M059J (cell line): ENCODE measurements at regions not wholly inside any gene's neighbourhood (a gene's known extent, or its start where the extent isn't known, plus 50 kb on each side); places are given as distances from the start of the nearest gene placed in this dataset.

Experiments
- DNase-seq: peaks from one replicate; pipeline ENCODE4 v3.0.0-alpha.2; 2012; ENCODE audit warnings: low read depth

DNA sequence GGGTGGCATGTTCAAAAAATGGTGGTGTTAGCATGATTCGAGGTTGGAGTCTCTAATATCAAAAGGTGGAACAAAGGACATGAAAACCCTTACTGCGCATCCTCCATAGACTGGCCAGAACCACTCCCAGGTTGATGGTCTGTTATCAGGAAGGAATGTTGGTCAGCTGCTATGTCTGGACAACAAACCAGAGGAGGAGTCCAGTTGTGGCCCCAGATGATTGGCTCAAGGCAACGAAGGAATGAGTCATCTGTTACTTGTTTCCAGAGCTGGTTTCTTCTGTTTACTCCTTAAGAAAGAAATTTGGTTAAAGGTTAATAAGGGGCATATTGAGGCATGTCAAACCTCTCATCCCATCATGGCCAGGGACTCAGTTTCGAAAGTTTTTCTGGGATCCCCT is 56.8 kb upstream of the GRIA4 start:
- peak; percentile 73 for DNase-seq

DNA sequence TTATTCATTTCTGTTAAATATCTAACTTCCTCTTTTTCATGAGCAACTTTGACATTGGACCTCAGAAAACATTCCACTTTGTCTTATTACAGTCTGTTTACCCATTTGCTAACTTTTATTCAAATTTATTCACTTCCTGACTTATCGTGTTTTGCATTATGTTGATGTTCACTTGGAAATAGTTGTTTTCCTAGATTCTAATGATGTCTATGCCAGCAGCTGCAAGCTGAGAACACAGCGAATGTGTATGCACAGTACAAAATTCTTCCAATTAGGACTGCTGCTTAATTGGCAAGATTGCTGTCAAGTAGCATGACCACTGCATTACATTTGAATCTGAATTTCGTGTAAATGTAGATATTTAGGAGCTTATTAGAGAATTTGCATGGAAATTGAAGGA is 61.5 kb upstream of the GRIA4 start:
- no peak for DNase-seq

DNA sequence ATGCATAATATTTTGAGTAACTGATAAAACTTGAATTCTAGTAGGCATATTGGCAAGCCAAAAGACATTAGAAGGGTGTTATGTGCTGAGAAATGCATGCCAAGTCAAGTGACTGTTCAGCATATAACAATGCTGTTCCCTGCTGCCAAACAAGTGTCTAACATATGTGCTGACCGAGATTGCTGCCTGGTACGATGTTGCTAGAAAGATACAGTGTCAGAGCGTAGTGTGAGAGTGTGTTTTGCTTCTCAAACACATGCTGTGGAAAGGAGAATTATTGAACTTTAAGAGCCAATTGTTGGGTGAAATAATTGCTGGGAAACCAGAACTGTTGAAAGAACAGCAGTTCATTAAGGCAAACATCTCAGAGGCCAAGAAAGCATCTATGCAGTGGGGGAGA is 71.3 kb upstream of the GRIA4 start:
- no peak for DNase-seq

DNA sequence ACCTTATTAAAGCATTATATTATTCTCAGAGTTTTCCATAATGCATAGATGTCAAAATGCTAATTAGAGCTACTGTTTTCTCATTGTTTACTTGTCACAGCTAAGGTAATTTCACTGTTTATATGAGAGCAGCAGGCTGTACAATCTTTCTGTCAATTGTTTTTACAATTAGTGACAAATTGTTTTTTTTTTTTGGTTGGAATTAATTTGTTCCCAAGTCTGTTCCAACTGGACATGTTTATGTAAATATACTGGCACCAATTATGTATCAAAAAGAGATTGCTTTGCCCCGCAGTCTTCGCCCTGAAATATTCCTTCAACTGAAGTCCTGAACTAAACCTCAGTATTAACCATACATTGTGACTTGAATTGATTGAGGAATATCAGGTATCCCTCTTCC is 72.3 kb upstream of the GRIA4 start:
- no peak for DNase-seq

DNA sequence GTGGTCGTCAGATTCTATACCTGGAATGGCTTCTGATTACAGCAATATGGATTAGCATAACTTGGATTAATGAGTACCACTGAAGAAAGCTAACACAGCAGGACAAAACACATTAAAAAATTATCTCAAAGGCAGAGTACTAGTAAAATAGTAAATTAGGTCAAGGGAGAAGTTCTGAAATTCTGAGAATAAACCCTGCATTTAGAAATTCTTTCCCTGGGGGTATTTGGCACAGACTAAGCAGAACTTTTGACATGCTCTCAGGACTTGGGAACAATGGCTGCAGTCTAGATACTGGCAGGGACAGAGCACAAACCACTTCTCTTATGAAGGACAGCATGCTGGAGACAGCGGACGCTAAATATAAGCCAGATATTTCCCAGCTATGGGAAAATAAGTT is 85.6 kb upstream of the GRIA4 start:
- peak; percentile 7 for DNase-seq

DNA sequence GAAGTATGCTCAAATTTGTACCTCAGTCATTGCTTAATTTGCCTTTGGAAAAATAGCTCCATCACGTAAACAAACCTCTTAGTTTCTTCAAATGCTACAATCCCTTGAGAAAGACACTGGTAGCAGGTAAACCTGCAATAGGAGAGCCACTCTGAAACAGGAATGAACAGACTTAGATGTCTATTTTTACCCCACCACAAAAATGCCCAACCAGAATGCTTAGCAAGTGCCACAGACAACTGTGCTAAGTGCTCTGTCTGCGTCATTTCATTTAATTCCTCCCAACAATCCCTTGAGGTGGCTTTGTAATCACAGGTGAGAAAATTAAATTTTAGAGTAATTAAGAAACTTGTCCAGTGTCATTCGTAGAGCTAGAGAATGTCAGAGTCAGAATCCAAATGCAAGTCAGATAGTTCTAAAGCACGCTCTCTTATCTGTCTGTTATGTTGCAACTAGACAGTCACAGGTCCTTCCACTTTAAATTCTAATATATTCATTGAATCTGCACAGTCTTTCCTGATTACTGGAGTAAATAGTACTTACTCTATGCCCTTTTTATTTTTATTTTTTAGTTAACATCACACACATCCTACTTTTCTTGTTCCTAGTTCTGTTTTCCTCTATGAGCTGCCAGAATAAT is 89.0 kb upstream of the GRIA4 start:
- no peak for DNase-seq

DNA sequence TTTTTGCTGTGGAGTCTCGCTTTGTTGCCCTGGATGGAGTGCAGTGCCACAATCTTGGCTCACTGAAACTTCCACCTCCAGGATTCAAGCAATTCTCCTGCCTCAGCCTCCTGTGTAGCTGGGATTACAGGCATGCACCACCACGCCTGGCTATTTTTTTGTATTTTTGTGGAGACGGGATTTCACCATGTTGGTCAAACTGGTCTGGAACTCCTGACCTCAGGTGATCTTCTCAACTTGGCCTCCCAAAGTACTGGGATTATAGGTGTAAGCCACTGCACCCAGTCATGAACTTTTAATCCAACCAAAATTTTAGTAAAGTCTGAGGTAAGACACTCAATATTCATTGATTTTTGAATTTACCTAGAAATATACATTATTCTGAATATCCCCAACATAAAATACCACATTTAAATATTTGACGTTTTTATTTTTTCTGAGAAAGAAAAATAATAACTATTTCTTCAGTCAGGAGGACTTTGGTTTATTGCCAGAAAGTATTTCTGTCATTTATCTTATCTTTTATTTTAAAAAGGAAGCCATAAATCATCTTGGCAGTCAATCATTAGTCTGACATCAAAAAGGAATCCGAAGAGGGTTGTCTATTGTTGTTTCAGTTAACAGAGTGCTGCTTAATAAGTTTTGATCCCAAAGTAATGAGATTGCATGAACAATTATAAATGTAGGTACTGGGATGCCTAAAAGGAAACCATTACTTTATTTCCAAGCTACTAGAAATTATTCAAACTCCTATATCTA is 102.2 kb upstream of the GRIA4 start:
- DNase-seq, result no peak

DNA sequence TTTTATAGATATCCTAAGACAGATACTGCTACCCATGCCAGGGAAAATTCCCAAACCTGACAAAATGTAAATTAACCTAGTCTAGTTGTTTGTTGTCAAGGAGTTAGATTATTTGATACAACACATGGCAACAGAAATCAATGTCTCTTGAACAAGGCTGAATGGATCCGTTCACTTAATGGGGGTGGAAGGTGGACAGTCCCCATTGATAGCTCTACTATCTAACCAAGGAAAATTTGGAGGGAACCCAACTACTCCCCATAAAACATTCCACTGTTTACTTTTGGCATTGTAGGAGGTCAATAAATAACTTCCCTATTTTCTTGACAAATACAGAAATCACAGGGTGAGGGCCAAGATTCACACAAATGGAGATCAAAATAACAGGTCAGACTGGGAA is 117.9 kb upstream of the GRIA4 start:
- DNase-seq, result no peak

DNA sequence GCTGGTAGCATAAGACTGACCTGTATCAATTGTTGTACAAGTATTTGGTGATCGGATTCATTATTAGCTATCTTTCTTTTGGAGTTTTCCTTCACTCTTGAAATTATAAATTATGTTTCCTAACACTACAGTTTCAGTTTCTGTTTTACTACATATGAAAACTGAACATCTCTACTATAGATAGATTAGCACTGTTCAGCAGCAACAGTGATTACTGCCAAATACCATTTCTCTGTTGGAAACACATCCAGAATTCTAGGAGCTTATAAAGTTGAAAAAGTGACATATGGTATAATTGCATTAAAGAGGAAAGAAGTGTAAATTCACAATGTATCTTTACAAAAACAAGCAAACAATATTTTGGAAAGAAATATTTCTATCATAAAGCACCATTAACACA is 118.5 kb upstream of the GRIA4 start:
- DNase-seq, result no peak

DNA sequence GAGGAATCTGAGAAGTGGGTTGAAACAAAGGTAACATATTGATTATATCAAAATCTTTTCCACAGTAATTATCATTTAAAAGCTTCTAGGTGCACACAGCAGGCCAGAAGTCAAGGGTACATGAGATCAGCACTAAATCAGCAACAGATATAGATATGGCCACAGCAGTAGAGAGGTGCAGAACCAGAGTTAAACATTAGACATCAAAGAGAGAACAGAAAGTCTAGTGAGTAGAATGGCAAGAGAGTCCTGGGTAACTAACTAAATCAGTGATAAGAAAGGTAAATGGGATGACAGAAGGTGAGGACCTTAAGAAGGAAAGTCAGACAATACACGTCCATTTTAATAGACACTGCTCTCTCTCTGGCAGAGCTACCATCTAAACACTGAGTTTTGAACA is 119.5 kb upstream of the GRIA4 start:
- no peak for DNase-seq

DNA sequence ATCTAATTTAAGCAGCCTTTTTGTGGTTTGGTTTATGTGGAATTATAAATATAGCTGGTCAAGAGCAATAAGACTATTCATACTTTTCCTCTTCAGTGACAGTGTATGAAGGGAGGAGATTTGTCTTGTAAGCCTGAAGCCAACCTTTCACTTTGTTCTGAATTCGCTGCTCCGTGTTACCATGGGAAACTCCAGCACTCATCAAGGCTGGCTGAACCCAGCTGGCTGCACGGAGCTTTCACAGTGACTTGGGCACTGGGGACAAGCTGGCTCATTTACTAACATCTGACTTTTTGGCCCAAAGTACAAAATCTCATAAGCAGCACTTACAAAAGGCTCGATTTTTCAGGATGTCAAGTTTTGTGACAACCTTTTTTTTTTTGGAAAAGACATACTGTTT is 120.4 kb upstream of the GRIA4 start:
- DNase-seq, result peak; percentile 39

DNA sequence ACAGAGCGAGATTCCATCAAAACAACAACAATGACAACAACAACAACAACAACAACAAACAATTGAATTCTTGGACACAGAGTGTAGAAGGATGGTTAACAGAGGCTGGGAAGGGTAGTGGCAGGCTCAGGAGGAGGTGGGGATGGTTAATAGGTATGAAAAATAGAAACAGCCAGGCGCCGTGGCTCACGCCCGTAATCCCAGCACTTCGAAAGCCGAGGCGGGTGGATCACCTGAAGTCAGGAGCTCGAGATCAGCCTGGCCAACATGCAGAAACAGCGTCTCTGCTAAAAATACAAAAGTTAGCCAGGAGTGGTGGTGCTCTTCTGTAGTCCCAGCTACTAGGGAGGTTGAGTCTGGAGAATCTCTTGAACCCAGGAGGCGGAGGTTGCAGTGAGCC is 122.9 kb upstream of the GRIA4 start:
- DNase-seq, result no peak

DNA sequence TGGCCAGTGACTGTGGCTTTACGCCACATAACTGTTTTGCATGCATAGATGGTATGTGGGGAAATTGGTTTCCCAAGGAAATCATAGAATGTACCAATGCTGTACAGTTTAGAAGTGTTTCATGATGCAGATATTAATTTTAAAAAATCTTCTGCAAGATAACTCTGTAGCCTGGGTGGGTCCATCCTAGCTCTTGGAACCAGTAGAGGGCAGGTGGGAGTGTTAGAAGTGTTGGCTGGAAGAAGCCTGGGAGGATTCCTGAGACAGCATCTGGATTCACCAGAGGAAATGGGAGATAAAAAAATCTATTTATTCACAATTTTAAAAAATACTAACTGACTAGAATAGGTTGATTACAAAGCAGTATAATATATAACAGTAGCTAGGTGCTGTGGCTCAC is 139.9 kb upstream of the GRIA4 start:
- no peak for DNase-seq

DNA sequence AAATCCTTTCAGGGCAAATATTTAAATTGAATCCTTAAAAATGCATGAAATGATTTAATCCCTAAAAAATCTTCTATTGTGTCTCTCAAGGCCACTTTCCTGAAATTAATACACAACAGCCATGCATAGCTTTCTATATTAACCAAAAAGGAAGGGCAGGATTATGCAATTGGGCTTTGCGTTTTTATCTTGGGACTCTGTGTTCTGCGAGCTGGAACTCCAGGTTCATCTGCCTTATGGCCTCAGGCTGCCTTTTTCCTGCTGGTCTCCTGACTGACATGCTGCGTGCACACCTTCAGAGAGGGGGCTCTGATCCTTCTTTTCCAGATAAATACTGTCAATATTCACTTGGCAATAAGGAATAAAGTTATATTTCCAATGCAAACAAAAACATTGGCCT is 141.7 kb upstream of the GRIA4 start:
- no peak for DNase-seq

DNA sequence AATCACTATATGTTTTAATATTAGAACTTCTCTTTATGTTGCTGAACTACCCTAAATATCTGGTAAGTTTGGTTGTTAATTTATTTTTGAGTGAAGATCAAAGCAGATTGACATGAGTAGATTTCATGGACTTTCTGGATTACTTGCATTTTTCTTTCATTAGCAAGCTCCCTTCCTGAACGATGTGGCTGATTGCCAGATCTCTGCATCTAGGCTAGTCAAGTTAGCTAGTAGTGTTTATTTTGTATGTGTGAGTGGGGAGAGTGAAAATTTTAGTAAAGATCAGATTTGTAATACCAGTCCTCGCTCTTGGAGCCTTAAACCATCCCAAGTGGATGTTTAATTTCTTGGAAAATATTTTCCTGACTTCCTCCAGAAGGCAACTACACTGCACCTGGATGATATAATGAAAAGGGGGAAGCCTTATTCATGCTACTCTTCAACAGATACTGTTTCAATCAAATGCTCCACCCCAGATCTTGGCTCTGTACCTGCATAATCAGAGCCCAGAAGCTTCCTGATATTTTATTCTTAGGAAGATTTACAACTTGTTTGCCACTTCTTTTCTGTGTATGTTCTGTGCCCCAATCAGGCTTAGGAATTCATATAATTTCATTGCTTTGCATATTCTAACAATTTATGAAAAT is 143.2 kb upstream of the GRIA4 start:
- DNase-seq, result peak; percentile 83

DNA sequence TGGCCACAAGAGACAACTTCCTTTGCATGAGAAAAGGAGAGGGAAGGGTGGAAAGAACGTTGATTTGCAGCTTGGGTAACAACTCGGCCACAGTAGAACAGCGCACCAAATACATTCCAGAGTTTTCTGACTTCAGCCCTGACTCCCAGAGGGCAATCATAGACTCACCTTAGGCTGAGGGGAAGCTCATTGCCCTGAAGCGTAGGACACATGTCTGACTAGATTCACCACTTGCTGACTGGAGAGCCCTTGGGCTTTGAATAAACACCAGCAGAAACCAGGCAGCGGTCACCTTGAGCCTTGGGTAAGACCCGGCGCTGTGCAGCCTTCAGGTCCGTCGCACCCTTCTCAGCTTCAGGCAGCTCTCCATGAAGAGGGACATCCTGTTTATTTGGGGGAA is 151.8 kb upstream of the GRIA4 start:
- DNase-seq, result no peak

DNA sequence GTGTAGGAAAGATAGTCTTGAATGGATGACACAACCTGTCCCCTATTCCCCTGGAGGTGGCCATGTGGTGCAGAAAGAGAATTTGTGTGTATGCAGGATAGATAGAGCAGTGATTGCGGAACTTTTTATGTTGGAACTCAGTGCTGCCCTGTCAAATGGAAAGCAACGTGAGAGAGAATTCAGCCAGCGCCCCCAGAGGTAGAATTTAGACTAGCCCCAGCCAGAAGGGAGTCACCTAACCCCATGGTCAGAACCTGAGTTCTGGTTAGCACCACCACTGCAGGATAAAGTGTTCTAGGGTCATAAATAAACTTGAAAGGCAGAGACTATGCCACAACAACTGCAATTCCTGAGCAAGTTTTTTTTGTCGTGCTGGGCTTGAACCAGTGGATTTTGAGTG is 152.9 kb upstream of the GRIA4 start:
- DNase-seq, result no peak

DNA sequence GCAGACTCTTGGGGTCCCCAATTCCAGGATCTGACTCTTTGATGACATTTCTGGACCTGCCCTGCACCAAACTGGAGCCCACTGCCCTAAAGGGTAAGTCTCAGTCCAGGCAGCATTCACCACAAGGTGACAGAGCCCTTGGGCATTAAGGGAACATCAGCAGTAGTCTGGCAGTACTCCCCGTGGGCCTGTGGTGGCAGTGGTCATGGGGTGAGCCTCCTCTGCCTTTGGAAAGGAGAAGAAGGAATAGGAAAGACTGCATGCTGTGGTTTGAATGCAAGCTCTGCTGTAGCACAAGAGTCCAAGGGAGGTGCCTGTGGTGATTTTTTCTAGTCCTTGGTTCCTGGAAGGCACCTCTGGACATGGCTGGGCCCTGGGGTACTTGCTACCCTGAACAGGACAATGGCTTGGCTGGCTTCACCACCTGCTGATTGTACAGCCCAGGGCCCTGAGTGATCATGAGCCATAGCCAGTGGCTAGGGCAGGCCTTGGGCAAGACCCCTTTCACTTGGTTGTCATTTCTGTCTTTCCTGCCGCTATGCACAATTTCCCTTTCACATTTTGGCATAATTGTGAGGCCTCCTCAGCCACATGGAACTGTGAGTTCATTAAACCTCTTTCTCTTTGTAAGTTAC is 160.7 kb upstream of the GRIA4 start:
- DNase-seq, result no peak

DNA sequence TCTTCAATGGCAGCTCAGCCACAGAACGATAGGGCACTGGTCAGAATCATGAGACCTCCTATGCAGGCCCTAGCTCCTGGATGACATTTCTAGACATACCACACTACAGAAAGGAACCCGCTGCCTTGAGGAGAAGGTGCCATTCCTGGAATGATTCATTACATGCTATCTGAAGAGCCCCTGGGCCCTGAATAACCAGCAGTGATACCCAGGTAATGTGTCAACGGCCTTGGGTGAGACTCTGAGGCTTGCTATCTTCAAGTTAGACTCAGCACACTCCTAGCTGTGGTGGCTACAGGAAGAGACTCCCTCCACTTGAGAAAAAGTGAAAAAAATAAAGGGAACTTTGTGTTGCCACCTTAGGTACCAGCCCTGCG is 161.2 kb upstream of the GRIA4 start:
- no peak for DNase-seq

DNA sequence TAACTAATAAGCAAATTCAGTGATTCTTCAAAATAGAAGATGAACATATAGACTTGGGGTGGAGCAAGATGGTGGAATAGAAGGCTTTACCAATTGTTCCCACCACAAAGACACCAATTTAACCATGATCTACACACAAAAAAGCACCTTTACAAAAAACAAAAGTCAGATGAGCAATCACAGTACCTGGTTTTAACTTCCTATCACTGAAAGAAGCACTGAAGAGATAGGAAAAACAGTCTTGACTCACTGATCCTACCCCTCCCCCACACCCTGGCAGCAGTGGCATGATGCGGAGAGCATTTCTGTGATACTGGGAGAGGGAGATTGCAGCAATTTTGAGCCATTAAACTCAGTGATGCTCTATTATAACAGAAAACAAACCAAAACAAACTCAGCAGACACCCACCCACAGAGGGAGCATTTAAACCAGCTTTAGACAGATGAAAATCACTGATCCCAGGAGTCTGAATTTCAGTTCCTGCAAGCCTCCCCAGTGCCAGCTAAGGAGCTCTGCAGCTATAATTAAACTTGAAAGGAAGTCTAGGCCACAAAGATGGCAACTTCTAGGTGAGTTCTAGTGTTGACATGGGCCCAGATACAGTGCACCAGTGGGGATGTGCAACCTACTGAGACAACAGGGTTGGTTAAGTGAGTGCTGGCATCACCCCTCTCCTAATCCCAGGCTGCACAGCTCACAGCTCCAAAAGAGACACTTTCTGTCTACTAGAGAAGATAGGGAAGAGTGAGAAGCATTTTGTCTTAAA is 161.8 kb upstream of the GRIA4 start:
- DNase-seq, result no peak

DNA sequence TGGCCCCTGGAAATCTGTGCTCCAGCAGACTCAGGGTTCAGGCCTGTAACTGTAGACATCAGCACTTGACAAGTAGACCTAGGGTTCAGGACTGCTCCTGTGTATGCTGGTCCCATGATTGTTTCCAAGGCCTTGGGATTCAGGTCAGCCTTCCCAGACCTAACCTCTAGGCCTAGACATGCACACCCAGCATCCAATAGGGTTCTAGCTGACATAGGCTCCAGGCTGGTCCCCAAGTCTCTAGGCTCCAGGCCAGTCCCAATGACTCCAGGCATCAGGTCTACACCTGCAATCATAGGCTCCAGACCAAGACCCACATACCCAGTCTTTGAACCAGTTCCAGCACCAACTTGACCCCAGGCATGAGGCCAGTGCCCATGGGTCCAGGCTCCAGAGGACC is 166.2 kb upstream of the GRIA4 start:
- no peak for DNase-seq
